H54 (cell line): ENCODE measurements at regions not wholly inside any gene's neighbourhood (a gene's known extent, or its start where the extent isn't known, plus 50 kb on each side); places are given as distances from the start of the nearest gene placed in this dataset.

Experiments used
- DNase-seq: peaks from one replicate; pipeline ENCODE4 v3.0.0; 2011; ENCODE audit warnings: low spot score, mixed read lengths; ENCODE audit not compliant: insufficient read length
- FAIRE-seq: peaks from 3 replicates; lab custom pipeline; 2011; peaks lifted over from hg19 to GRCh38; lab: Jason Lieb, UNC
- POLR2A ChIP-seq: IDR thresholded peaks from 2 replicates; pipeline ENCODE4 v1.6.1; 2011; ENCODE audit warnings: low read depth, mild to moderate bottlenecking, low read length

- no peak for TF ChIP-seq POLR2A
- FAIRE-seq: no peak
- no peak for DNase-seq
Observed at GRCh38 chr16:80323187-80323807, 217.5 kb upstream of the DYNLRB2 start.

- TF ChIP-seq POLR2A: no peak
- no peak for FAIRE-seq
Observed at GRCh38 chr16:80319181-80319580, 221.6 kb upstream of the DYNLRB2 start.

GRCh38 chr16:80318107-80318506, 222.7 kb upstream of the DYNLRB2 start:
- FAIRE-seq (no peak), DNase-seq (no peak)
- no peak for TF ChIP-seq POLR2A

More at GRCh38 chr16:80319181-80319580, 221.6 kb upstream of the DYNLRB2 start:
- peak; percentile 17 for DNase-seq

- DNase-seq: peak; percentile 21
- FAIRE-seq: no peak
- TF ChIP-seq POLR2A: no peak
Observed at GRCh38 chr16:80317599-80318037, 223.2 kb upstream of the DYNLRB2 start.

- no peak for FAIRE-seq
- DNase-seq: no peak
- TF ChIP-seq POLR2A: no peak
Observed at GRCh38 chr16:80317116-80317515, 223.7 kb upstream of the DYNLRB2 start.

- FAIRE-seq (no peak), DNase-seq (no peak)
- TF ChIP-seq POLR2A: no peak
Observed at GRCh38 chr16:80314042-80314441, 226.8 kb upstream of the DYNLRB2 start.

- no peak for TF ChIP-seq POLR2A
- FAIRE-seq: no peak
- no peak for DNase-seq
Observed at GRCh38 chr16:80309178-80309577, 231.6 kb upstream of the DYNLRB2 start.

- no peak for TF ChIP-seq POLR2A
- no peak for FAIRE-seq
- no peak for DNase-seq
Observed at GRCh38 chr16:80305410-80305809, 235.4 kb upstream of the DYNLRB2 start.

- FAIRE-seq (no peak), DNase-seq (no peak)
- TF ChIP-seq POLR2A: no peak
Observed at GRCh38 chr16:80303691-80304090, 237.1 kb upstream of the DYNLRB2 start.

GRCh38 chr16:80300876-80301275, 239.9 kb upstream of the DYNLRB2 start:
- DNase-seq (peak; percentile 33), FAIRE-seq (no peak)
- TF ChIP-seq POLR2A: no peak

GRCh38 chr16:80300456-80300855, 240.3 kb upstream of the DYNLRB2 start:
- FAIRE-seq (no peak), DNase-seq (peak; percentile 21)
- no peak for TF ChIP-seq POLR2A

GRCh38 chr16:80299416-80299815, 241.4 kb upstream of the DYNLRB2 start:
- no peak for DNase-seq

GRCh38 chr16:80298676-80299075, 242.1 kb upstream of the DYNLRB2 start:
- no peak for FAIRE-seq
- no peak for TF ChIP-seq POLR2A
- DNase-seq: no peak

More at GRCh38 chr16:80299416-80299815, 241.4 kb upstream of the DYNLRB2 start:
- TF ChIP-seq POLR2A: no peak
- no peak for FAIRE-seq

- no peak for DNase-seq
- FAIRE-seq: no peak
- TF ChIP-seq POLR2A: no peak
Observed at GRCh38 chr16:80296034-80296433, 244.8 kb upstream of the DYNLRB2 start.

GRCh38 chr16:80294172-80294571, 246.6 kb upstream of the DYNLRB2 start:
- DNase-seq (no peak), FAIRE-seq (no peak)
- no peak for TF ChIP-seq POLR2A
